ENCODE measurements at regions not wholly inside any gene's neighbourhood (a gene's known extent, or its start where the extent isn't known, plus 50 kb on each side); places are given as distances from the start of the nearest gene placed in this dataset.

DNA sequence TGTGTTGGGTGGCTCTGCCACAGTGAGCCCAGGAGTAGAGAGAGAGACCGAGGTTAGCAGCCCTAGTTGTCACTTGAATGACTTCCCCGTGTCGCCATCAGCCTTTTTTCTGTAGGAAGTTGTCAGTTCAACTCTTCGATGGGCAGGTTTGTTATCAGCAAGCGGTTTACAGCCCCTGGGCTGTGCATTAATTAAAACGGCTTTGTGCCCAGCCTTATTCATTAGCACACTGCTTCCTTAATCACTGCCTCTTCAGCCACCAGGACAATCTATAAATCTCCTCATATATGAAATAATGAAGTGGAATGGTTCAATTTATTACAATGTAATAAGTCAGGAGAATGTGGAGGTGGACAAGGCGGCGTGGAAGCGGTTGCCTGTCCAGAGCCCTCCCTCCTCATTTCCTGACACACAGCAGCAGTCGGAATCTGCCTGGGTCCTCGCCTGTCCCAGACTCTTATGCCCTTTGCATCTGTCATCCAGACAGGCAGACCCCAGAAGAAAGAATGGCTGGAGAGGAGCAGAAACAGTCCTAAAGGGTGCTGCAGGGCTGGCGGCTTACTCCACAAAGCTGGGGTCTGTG lies 122.4 kb upstream of the OPCML start:
- Histone ChIP-seq H3K36me3 (replicated peaks in 1 of 2; ENCODE audit: control insufficient read depth in 1 of 2, insufficient read depth in 2 of 2, low read length in 2 of 2) (no peaks in the 10 kb centered on the region), H3K27me3 (ENCODE audit: control insufficient read depth in 1 of 2, insufficient read depth in 2 of 2, low read length in 2 of 2) (0 out of 5 replicates have a peak, but pooled peaks cover 0 to 8% of the 10 kb centered on the region in 2 experiments), H4K20me1 (ENCODE audit: insufficient read depth, low read length) (no peaks in the 10 kb centered on the region), H3K4me3 (replicated peaks in 1 of 3; ENCODE audit: insufficient read depth in 1 of 3, low read depth in 2 of 3, low read length in 3 of 3) (no peak overlapping the region), H3K27ac (ENCODE audit: extremely low read length, insufficient read depth, low read length) (no peak overlapping the region), H3K9me3 (ENCODE audit: low read length) (no peaks in the 10 kb centered on the region), H3K79me2 (ENCODE audit: insufficient read depth, low read length) (no peaks in the 10 kb centered on the region), H3K4me1 (ENCODE audit: insufficient read depth, low read length) (no peaks in the 10 kb centered on the region), H3K4me2 (ENCODE audit: low read depth, low read length) (no peak overlapping the region), H3K9ac (ENCODE audit: insufficient read depth, low read depth, low read length) (no peak overlapping the region), H2AFZ (ENCODE audit: low read length) (no peak overlapping the region)
- intact Hi-C loops (cut with micrococcal nuclease; ENCODE audit: unreplicated experiment) (no loop called here), in situ Hi-C loops (cut with HindIII; ENCODE audit: extremely low pct_ligation_motif_present, low pct_unique_long_range_greater_than_20kb) (no loop called here)
- DNase-seq (ENCODE audit: low spot score) (no peak), ATAC-seq (no peak), FAIRE-seq (no peak)
- ChIA-PET CTCF (ENCODE audit: low intra/inter-chr PET ratio, low total read pairs) (no interaction called here), POLR2A (no interaction called here)
- BruUV-seq (replicated peaks) = no TSS peak
- TF ChIP-seq ZNF589 (CRISPR knock-in tag; conservative IDR thresholded peaks at IDR 0.05) = no peak
- TF ChIP-seq, protein P1, sequence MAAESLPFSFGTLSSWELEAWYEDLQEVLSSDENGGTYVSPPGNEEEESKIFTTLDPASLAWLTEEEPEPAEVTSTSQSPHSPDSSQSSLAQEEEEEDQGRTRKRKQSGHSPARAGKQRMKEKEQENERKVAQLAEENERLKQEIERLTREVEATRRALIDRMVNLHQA (CRISPR knock-in tag; IDR thresholded peaks at IDR 0.05) = no peak
- 35% methylated on average over 11 of the region's 12 CpGs for WGBS (ENCODE audit: low lambda C conversion rate)

DNA sequence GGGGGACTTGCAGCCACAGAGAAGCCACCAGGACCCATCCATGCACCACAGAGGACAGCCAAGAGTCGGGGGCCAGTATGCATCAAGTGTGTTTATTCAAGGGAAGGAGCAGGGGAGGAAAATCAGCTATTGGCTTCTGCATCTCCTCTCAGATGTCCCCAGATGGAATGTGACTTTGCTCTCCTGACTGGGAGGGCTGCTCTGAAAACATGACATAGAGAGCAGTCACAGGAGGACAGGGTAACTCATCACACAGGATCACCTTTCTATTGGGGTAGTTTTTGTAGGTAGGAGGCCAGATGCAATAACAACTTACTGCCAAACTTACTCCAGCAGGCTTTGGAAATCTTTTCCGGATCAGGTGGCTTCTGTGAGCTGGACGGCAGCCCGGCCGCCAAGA lies 121.0 kb upstream of the OPCML start:
- Histone ChIP-seq H3K4me2 (ENCODE audit: low read depth, low read length) (no peak overlapping the region), H2AFZ (ENCODE audit: low read length) (no peak overlapping the region), H3K79me2 (ENCODE audit: insufficient read depth, low read length) (no peaks in the 10 kb centered on the region), H3K27me3 (ENCODE audit: control insufficient read depth in 1 of 2, insufficient read depth in 2 of 2, low read length in 2 of 2) (peaks cover 0 to 5% of the 10 kb centered on the region in 2 experiments; a peak in 1 of 5 replicates), H3K36me3 (replicated peaks in 1 of 2; ENCODE audit: control insufficient read depth in 1 of 2, insufficient read depth in 2 of 2, low read length in 2 of 2) (no peaks in the 10 kb centered on the region), H3K4me3 (replicated peaks in 1 of 3; ENCODE audit: insufficient read depth in 1 of 3, low read depth in 2 of 3, low read length in 3 of 3) (no peak overlapping the region), H3K9ac (ENCODE audit: insufficient read depth, low read depth, low read length) (no peak overlapping the region), H3K9me3 (ENCODE audit: low read length) (no peaks in the 10 kb centered on the region), H3K4me1 (ENCODE audit: insufficient read depth, low read length) (no peaks in the 10 kb centered on the region), H3K27ac (ENCODE audit: extremely low read length, insufficient read depth, low read length) (no peak overlapping the region), H4K20me1 (ENCODE audit: insufficient read depth, low read length) (no peaks in the 10 kb centered on the region)
- no TSS peak for BruUV-seq (replicated peaks)
- CTCF ChIA-PET (ENCODE audit: low intra/inter-chr PET ratio, low total read pairs) = no interaction called here
- 67% methylated on average over 4 of the region's 5 CpGs for WGBS (ENCODE audit: low lambda C conversion rate)
- no peak for DNase-seq (ENCODE audit: low spot score)
- no peak for FAIRE-seq
- POLR2A ChIA-PET = no interaction called here
- TF ChIP-seq, protein P2, sequence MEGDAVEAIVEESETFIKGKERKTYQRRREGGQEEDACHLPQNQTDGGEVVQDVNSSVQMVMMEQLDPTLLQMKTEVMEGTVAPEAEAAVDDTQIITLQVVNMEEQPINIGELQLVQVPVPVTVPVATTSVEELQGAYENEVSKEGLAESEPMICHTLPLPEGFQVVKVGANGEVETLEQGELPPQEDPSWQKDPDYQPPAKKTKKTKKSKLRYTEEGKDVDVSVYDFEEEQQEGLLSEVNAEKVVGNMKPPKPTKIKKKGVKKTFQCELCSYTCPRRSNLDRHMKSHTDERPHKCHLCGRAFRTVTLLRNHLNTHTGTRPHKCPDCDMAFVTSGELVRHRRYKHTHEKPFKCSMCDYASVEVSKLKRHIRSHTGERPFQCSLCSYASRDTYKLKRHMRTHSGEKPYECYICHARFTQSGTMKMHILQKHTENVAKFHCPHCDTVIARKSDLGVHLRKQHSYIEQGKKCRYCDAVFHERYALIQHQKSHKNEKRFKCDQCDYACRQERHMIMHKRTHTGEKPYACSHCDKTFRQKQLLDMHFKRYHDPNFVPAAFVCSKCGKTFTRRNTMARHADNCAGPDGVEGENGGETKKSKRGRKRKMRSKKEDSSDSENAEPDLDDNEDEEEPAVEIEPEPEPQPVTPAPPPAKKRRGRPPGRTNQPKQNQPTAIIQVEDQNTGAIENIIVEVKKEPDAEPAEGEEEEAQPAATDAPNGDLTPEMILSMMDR (CRISPR knock-in tag; IDR thresholded peaks at IDR 0.05) = no peak
- TF ChIP-seq IKZF1 (IDR thresholded peaks at IDR 0.05) (no peak), ZNF616 (CRISPR knock-in tag; IDR thresholded peaks at IDR 0.05; ENCODE audit: low read depth) (no peak), ZNF121 (CRISPR knock-in tag; IDR thresholded peaks at IDR 0.05) (no peak), NCOA2 (CRISPR knock-in tag; IDR thresholded peaks at IDR 0.05) (no peak)
- TF ChIP-seq, protein P3, sequence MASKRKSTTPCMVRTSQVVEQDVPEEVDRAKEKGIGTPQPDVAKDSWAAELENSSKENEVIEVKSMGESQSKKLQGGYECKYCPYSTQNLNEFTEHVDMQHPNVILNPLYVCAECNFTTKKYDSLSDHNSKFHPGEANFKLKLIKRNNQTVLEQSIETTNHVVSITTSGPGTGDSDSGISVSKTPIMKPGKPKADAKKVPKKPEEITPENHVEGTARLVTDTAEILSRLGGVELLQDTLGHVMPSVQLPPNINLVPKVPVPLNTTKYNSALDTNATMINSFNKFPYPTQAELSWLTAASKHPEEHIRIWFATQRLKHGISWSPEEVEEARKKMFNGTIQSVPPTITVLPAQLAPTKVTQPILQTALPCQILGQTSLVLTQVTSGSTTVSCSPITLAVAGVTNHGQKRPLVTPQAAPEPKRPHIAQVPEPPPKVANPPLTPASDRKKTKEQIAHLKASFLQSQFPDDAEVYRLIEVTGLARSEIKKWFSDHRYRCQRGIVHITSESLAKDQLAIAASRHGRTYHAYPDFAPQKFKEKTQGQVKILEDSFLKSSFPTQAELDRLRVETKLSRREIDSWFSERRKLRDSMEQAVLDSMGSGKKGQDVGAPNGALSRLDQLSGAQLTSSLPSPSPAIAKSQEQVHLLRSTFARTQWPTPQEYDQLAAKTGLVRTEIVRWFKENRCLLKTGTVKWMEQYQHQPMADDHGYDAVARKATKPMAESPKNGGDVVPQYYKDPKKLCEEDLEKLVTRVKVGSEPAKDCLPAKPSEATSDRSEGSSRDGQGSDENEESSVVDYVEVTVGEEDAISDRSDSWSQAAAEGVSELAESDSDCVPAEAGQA (IDR thresholded peaks at IDR 0.05; ENCODE audit: low read depth) = no peak
- TF ChIP-seq, protein P3 (CRISPR knock-in tag; IDR thresholded peaks at IDR 0.05; ENCODE audit: borderline replicate concordance) = no peak
- intact Hi-C loops (cut with micrococcal nuclease; ENCODE audit: unreplicated experiment) (no loop called here), in situ Hi-C loops (cut with HindIII; ENCODE audit: extremely low pct_ligation_motif_present, low pct_unique_long_range_greater_than_20kb) (no loop called here)
- no peak for ATAC-seq
